ENCODE measurements at regions not wholly inside any gene's neighbourhood (a gene's known extent, or its start where the extent isn't known, plus 50 kb on each side); places are given as distances from the start of the nearest gene placed in this dataset.

DNA sequence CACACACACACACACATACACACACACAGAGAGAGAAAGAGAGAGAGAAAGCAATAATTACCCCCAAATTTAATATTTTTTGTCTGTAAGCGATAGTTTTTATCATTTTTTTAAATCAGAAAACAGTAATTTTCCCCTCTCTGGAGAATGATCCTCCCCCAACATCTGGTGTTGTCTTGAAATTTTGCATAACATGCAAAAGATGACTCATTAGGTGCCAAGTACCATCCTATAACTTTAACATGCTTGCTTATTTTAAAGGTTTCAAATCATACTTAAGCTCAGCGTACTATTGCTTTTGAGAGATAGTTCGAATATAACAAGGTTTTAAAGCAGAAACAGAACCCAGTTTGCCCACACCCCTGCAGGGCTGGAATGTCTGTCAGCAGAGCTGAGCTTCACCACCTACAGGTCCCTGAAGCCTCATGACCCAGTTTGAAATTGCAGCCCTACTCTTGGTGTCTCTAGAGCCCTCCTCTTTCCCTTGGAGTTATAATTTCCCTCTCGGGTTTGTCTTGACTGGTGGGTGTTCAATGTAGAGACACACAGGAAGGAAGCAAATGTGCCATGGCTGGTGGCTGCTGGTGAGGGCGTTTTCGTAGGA is 175.0 kb upstream of the HS3ST1 start:
- TF ChIP-seq, protein P1, sequence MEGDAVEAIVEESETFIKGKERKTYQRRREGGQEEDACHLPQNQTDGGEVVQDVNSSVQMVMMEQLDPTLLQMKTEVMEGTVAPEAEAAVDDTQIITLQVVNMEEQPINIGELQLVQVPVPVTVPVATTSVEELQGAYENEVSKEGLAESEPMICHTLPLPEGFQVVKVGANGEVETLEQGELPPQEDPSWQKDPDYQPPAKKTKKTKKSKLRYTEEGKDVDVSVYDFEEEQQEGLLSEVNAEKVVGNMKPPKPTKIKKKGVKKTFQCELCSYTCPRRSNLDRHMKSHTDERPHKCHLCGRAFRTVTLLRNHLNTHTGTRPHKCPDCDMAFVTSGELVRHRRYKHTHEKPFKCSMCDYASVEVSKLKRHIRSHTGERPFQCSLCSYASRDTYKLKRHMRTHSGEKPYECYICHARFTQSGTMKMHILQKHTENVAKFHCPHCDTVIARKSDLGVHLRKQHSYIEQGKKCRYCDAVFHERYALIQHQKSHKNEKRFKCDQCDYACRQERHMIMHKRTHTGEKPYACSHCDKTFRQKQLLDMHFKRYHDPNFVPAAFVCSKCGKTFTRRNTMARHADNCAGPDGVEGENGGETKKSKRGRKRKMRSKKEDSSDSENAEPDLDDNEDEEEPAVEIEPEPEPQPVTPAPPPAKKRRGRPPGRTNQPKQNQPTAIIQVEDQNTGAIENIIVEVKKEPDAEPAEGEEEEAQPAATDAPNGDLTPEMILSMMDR (IDR thresholded peaks at IDR 0.05; ENCODE audit: borderline replicate concordance, control extremely low read depth, extremely low read depth, insufficient read depth, missing control alignments): no peak
- in situ Hi-C loops (cut with MboI; ENCODE audit: low sequenced_read_pairs, unreplicated experiment): no loop called here
- DNase-seq (ENCODE audit: low spot score): no peak

- in situ Hi-C loops (cut with MboI; ENCODE audit: low sequenced_read_pairs, unreplicated experiment): no loop called here
- TF ChIP-seq, protein P1 (IDR thresholded peaks at IDR 0.05; ENCODE audit: borderline replicate concordance, control extremely low read depth, extremely low read depth, insufficient read depth, missing control alignments): no peak
- no peak for DNase-seq (ENCODE audit: low spot score)
Observed at GRCh38 chr4:11602606-11603340, 174.1 kb upstream of the HS3ST1 start.

GRCh38 chr4:11599064-11599463 is 170.4 kb upstream of the HS3ST1 start:
- no peak for DNase-seq (ENCODE audit: low spot score)
- TF ChIP-seq, protein P1 (IDR thresholded peaks at IDR 0.05; ENCODE audit: borderline replicate concordance, control extremely low read depth, extremely low read depth, insufficient read depth, missing control alignments): no peak
- in situ Hi-C loops (cut with MboI; ENCODE audit: low sequenced_read_pairs, unreplicated experiment): no loop called here

- TF ChIP-seq, protein P1 (IDR thresholded peaks at IDR 0.05; ENCODE audit: borderline replicate concordance, control extremely low read depth, extremely low read depth, insufficient read depth, missing control alignments): no peak
- in situ Hi-C loops (cut with MboI; ENCODE audit: low sequenced_read_pairs, unreplicated experiment): no loop called here
- DNase-seq (ENCODE audit: low spot score): no peak
Observed at GRCh38 chr4:11598591-11598990, 169.9 kb upstream of the HS3ST1 start.

GRCh38 chr4:11597506-11597905 is 168.8 kb upstream of the HS3ST1 start:
- TF ChIP-seq, protein P1 (IDR thresholded peaks at IDR 0.05; ENCODE audit: borderline replicate concordance, control extremely low read depth, extremely low read depth, insufficient read depth, missing control alignments): no peak
- no peak for DNase-seq (ENCODE audit: low spot score)
- in situ Hi-C loops (cut with MboI; ENCODE audit: low sequenced_read_pairs, unreplicated experiment): no loop called here

GRCh38 chr4:11596989-11597388 is 168.3 kb upstream of the HS3ST1 start:
- DNase-seq (ENCODE audit: low spot score): no peak
- in situ Hi-C loops (cut with MboI; ENCODE audit: low sequenced_read_pairs, unreplicated experiment): no loop called here
- TF ChIP-seq, protein P1 (IDR thresholded peaks at IDR 0.05; ENCODE audit: borderline replicate concordance, control extremely low read depth, extremely low read depth, insufficient read depth, missing control alignments): no peak

All from GM13976 (cell line).